ENCODE measurements at regions not wholly inside any gene's neighbourhood (a gene's known extent, or its start where the extent isn't known, plus 50 kb on each side); places are given as distances from the start of the nearest gene placed in this dataset.
A peak's percentile ranks its signal among the peaks of the same experiment; 100 is the strongest.

DNA sequence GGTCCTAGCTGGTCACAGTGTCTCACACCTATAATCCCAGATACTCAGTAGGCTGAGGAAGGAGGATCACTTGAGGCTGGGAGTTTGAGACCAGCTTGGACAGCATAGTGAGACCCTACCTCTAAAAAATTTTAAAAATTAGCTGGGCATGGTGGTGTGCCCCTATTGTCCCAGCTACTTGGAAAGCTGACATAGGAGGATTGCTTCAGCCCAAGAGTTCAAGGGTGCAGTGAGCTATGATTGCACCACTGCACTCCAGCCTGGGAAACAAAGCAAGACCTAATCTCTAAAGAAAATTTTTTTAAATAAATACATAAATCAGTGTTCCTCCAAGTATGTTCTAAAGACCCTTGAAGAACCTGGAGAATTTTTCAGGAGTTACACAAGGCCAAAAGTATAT lies 50.6 kb upstream of the GNAO1 start:
- TF ChIP-seq, protein P1, sequence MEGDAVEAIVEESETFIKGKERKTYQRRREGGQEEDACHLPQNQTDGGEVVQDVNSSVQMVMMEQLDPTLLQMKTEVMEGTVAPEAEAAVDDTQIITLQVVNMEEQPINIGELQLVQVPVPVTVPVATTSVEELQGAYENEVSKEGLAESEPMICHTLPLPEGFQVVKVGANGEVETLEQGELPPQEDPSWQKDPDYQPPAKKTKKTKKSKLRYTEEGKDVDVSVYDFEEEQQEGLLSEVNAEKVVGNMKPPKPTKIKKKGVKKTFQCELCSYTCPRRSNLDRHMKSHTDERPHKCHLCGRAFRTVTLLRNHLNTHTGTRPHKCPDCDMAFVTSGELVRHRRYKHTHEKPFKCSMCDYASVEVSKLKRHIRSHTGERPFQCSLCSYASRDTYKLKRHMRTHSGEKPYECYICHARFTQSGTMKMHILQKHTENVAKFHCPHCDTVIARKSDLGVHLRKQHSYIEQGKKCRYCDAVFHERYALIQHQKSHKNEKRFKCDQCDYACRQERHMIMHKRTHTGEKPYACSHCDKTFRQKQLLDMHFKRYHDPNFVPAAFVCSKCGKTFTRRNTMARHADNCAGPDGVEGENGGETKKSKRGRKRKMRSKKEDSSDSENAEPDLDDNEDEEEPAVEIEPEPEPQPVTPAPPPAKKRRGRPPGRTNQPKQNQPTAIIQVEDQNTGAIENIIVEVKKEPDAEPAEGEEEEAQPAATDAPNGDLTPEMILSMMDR (IDR thresholded peaks at IDR 0.05; ENCODE audit: low read depth, low read length, missing control alignments), result no peak
- DNase-seq (ENCODE audit: low read depth), result no peak
- H3K4me3 ChIP-seq (ENCODE audit: low read depth, low read length), result no peak overlapping the region

DNA sequence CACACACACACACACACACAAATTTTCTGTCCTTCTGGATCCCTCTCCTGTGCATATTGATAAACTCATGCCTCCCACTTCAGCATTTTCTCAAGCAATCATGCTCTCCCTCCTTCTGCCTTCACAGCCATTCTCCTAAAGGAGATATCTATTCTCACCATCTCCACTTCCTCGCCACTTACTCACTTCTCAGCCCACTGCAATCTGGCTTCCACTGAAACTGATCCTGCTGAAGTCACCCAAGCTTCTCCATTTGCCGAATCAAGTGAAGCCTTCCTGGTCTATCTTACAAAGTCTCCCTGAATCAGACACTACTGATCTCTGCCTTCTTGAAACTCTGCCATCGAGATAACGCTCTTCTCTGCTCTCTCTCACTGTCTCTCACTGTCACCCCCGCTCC lies 54.0 kb upstream of the GNAO1 start:
- no peak for DNase-seq (ENCODE audit: low read depth)
- TF ChIP-seq, protein P1 (IDR thresholded peaks at IDR 0.05; ENCODE audit: low read depth, low read length, missing control alignments), result no peak
- H3K4me3 ChIP-seq (ENCODE audit: low read depth, low read length), result no peak overlapping the region

DNA sequence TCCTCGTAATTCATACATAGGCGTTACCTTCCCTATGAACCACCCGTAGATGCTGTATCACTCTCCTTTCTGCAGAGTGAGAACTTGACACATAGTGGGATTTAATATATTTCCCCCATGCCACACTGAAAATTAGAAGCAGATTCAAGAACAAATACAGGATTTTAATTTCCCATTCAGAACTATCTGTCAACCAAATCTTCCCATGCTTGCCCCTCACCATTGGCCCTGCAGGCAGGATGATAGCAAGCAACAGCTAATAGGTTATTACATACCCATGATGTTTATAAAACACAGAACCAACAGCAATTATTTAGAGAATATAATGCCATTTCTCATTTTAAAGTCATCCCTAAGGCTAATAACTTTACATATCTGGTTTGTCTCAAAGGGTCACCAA lies 55.0 kb upstream of the GNAO1 start:
- TF ChIP-seq, protein P1 (IDR thresholded peaks at IDR 0.05; ENCODE audit: low read depth, low read length, missing control alignments), result no peak
- no peak overlapping the region for H3K4me3 ChIP-seq (ENCODE audit: low read depth, low read length)
- no peak for DNase-seq (ENCODE audit: low read depth)

DNA sequence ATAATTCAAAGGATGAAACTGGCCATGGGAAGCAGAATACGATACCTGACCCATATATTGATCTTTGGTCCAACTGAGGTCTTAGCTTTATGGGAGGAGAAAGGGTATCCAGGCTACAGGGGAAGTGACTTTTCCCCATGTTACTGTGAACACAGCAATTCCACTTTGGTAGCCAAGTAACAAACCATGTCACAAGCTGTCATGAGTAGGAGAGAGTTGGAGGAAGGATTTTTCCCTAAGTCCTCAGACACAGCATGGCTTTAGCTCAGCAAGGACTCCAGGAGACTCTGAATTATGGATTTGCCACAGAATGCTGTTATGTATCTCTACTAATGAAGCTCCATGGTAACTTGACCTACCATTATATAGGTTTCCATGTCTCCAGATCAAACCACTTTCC lies 56.5 kb upstream of the GNAO1 start:
- no peak overlapping the region for H3K4me3 ChIP-seq (ENCODE audit: low read depth, low read length)
- TF ChIP-seq, protein P1 (IDR thresholded peaks at IDR 0.05; ENCODE audit: low read depth, low read length, missing control alignments), result no peak
- DNase-seq (ENCODE audit: low read depth), result no peak

DNA sequence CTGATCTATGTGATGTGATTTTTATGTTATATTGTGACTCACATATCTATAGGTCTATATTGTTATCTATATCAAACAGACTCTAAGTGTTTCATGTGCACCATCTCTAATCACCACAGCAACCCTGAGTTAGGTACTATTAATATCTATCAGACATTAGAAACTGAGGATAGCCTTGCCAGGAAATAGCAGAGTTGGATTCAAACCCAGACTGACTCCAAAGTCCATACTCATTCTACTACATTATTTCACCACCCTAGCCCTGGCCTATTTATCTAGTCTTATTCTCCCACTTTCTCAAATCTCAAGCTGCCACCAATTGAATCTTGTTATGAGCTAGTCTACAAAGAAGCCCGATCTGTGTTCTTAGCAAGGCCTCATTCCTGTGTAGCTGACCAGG lies 65.4 kb upstream of the GNAO1 start:
- DNase-seq (ENCODE audit: low read depth), result no peak
- TF ChIP-seq, protein P1 (IDR thresholded peaks at IDR 0.05; ENCODE audit: low read depth, low read length, missing control alignments), result no peak
- H3K4me3 ChIP-seq (ENCODE audit: low read depth, low read length), result no peak overlapping the region

DNA sequence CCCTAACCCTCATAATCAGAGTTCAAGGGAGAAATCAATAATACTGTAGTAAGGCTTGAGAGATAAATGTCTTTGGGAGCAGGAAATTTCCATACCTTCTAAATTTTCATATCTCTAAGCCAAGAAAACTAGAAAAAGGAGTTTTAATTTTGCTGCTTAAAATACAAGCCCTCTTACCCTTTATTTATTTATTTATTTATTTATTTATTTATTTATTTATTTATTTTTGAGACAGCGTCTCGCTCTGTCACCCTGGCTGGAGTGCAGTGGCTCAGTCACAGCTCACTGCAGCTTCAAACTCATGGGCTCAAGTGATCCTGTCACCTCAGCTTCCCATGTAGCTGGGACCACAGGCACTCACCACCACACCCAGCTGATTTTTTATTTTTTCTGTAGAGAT lies 69.0 kb upstream of the GNAO1 start:
- no peak overlapping the region for H3K4me3 ChIP-seq (ENCODE audit: low read depth, low read length)
- TF ChIP-seq, protein P1 (IDR thresholded peaks at IDR 0.05; ENCODE audit: low read depth, low read length, missing control alignments), result no peak
- DNase-seq (ENCODE audit: low read depth), result no peak

DNA sequence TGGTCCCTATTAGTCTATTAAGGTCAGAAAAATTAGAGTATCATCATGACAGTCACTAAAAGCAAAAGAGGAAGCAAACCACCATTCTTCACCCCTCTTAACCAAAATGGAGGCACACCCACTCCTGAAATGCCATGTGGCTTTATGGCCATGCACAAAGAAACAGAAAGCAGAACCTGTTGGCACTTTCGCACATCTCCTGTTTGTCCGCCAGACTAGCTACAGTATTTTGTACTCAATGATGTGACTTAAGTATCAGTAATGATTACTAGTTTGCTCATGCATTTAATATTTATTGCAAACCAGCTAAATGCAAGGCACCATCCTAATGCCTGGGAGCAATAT lies 70.2 kb upstream of the GNAO1 start:
- TF ChIP-seq, protein P1 (IDR thresholded peaks at IDR 0.05; ENCODE audit: low read depth, low read length, missing control alignments), result no peak
- DNase-seq (ENCODE audit: low read depth), result peak; percentile 7
- H3K4me3 ChIP-seq (ENCODE audit: low read depth, low read length), result no peak overlapping the region

All from GM12864 (cell line).